KMS-11 (cell line): ENCODE measurements at regions not wholly inside any gene's neighbourhood (a gene's known extent, or its start where the extent isn't known, plus 50 kb on each side); places are given as distances from the start of the nearest gene placed in this dataset.

ENCODE experiments used
- H2AFZ ChIP-seq: fragments of 200-600 bp; sonication (generic); 2 replicates; pipeline ENCODE4 v1.6.1; 2016; ENCODE audit warnings: antibody characterized with exemption, mixed run types, low read depth
- H3K27ac ChIP-seq: fragments of 200-600 bp; sonication (generic); 2 replicates; pipeline ENCODE4 v1.6.1; 2016; ENCODE audit warnings: mild to moderate bottlenecking, mixed run types
- H3K27me3 ChIP-seq: fragments of 200-600 bp; sonication (generic); 2 replicates; pipeline ENCODE4 v1.6.1; 2017; ENCODE audit warnings: mild to moderate bottlenecking, low read depth, mixed run types, moderate library complexity; ENCODE audit not compliant: insufficient read depth
- H3K36me3 ChIP-seq: fragments of 200-600 bp; sonication (generic); 2 replicates; pipeline ENCODE4 v1.6.1; 2017; ENCODE audit warnings: mild to moderate bottlenecking, mixed run types; ENCODE audit not compliant: insufficient read depth
- H3K4me1 ChIP-seq: fragments of 200-600 bp; sonication (generic); 2 replicates; pipeline ENCODE4 v1.6.1; 2016; ENCODE audit warnings: mild to moderate bottlenecking, low read depth, mixed run types; ENCODE audit not compliant: poor library complexity, severe bottlenecking
- H3K4me2 ChIP-seq: fragments of 200-600 bp; sonication (generic); 2 replicates; pipeline ENCODE4 v1.7.0; 2016; ENCODE audit warnings: mild to moderate bottlenecking, mixed run types
- H3K4me3 ChIP-seq: fragments of 200-600 bp; sonication (generic); IDR thresholded peaks from 2 replicates; pipeline ENCODE4 v1.6.1; 2017; ENCODE audit warnings: low read depth, low read length, mixed read lengths; ENCODE audit not compliant: insufficient read depth
- H3K79me2 ChIP-seq: fragments of 200-600 bp; sonication (generic); 2 replicates; pipeline ENCODE4 v1.6.1; 2016; ENCODE audit warnings: low read depth, mixed run types; ENCODE audit not compliant: insufficient read depth
- H3K9ac ChIP-seq: fragments of 200-600 bp; sonication (generic); 2 replicates; pipeline ENCODE4 v1.6.1; 2016; ENCODE audit warnings: mild to moderate bottlenecking, mixed run types
- H4K20me1 ChIP-seq: fragments of 200-600 bp; sonication (generic); 2 replicates; pipeline ENCODE4 v1.6.1; 2016; ENCODE audit warnings: mild to moderate bottlenecking, mixed run types; ENCODE audit not compliant: insufficient read depth
- TF ChIP-seq, protein P1 (sequence below): fragments of 200-600 bp; sonication (generic); conservative IDR thresholded peaks from 2 replicates; pipeline ENCODE4 v1.6.1; 2017; ENCODE audit warnings: low read depth, mild to moderate bottlenecking, antibody characterized with exemption, low read length, moderate library complexity, mixed read lengths

DNA sequence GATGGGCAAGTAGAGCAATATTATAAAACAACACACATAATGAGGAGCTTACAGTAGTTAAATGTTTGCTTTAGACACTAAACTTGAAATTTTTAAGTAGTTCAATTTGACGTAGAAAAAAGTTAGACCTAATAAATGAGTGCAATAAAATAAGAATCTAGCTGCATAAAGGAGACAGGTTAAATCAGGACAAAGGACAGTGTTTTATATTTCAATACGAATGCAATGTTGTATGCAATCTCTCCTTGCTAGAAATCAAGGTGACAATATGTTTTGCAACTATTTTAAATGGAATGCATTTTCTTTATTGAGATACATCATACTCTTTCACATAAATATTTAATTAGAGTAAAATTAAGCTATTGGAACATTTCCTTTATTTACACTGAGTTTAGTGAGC is 267.9 kb downstream of the CASP12 start:
- Histone ChIP-seq H3K4me1 (no peaks in the 10 kb centered on the region), H3K4me2 (no peak overlapping the region), H3K27me3 (no peaks in the 10 kb centered on the region)

DNA sequence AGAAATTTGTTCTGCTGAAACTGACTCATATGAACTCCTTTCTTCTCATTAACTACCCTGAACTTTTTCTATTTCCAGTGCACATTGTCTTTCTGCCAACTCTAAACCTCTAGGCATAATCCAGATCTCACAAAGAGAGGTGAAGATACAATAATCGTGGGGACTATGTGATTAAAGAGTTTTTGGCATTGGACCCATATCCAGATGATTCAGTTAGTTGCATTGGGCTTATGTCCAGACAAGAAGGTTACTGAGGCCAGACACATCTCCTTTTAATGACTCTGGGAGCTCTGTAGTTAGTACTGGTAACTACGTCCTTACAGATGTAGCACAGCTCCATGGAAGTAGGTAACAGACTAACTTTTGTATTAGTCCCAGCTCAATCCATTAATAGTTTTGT is 273.0 kb downstream of the CASP12 start:
- no peak overlapping the region for H3K4me2 ChIP-seq
- TF ChIP-seq, protein P1, sequence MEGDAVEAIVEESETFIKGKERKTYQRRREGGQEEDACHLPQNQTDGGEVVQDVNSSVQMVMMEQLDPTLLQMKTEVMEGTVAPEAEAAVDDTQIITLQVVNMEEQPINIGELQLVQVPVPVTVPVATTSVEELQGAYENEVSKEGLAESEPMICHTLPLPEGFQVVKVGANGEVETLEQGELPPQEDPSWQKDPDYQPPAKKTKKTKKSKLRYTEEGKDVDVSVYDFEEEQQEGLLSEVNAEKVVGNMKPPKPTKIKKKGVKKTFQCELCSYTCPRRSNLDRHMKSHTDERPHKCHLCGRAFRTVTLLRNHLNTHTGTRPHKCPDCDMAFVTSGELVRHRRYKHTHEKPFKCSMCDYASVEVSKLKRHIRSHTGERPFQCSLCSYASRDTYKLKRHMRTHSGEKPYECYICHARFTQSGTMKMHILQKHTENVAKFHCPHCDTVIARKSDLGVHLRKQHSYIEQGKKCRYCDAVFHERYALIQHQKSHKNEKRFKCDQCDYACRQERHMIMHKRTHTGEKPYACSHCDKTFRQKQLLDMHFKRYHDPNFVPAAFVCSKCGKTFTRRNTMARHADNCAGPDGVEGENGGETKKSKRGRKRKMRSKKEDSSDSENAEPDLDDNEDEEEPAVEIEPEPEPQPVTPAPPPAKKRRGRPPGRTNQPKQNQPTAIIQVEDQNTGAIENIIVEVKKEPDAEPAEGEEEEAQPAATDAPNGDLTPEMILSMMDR: no peak
- H4K20me1 ChIP-seq: no peaks in the 10 kb centered on the region
- H3K27ac ChIP-seq: no peak overlapping the region
- H3K79me2 ChIP-seq: no peaks in the 10 kb centered on the region
- no peak overlapping the region for H3K9ac ChIP-seq
- no peaks in the 10 kb centered on the region for H3K36me3 ChIP-seq
- H2AFZ ChIP-seq: no peak overlapping the region
- no peak overlapping the region for H3K4me3 ChIP-seq
- H3K4me1 ChIP-seq: no peaks in the 10 kb centered on the region
- H3K27me3 ChIP-seq: no peaks in the 10 kb centered on the region

More for the DNA sequence above, 267.9 kb downstream of the CASP12 start:
- no peaks in the 10 kb centered on the region for H3K79me2 ChIP-seq
- H3K4me3 ChIP-seq: no peak overlapping the region
- no peaks in the 10 kb centered on the region for H3K36me3 ChIP-seq
- no peaks in the 10 kb centered on the region for H4K20me1 ChIP-seq
- TF ChIP-seq, protein P1: no peak
- H3K9ac ChIP-seq: no peak overlapping the region
- H3K27ac ChIP-seq: no peak overlapping the region
- H2AFZ ChIP-seq: no peak overlapping the region

DNA sequence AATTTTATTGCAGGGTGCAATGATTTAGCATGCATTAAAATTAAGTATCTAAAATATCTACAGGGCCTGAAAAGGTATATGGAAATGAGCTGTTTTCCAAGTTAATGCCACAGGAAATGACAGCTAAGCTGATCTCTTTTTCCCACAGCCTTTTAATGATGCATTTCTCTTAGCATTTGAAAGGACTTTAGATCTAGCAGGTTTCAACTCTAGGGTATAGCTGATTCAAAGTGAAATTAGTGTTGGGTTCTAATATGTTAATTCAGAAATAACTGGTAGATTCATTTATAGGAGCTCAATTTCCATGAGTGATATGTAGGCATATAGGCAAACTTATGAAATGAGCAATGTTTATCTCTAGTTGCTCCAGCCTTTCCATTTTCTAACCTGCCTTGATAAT is 274.2 kb downstream of the CASP12 start:
- Histone ChIP-seq H3K4me3 (no peak overlapping the region), H3K27ac (no peak overlapping the region), H3K79me2 (no peaks in the 10 kb centered on the region), H3K9ac (no peak overlapping the region), H3K36me3 (no peaks in the 10 kb centered on the region), H3K4me2 (no peak overlapping the region), H3K4me1 (no peaks in the 10 kb centered on the region), H3K27me3 (no peaks in the 10 kb centered on the region), H4K20me1 (no peaks in the 10 kb centered on the region), H2AFZ (no peak overlapping the region)
- TF ChIP-seq, protein P1: no peak

DNA sequence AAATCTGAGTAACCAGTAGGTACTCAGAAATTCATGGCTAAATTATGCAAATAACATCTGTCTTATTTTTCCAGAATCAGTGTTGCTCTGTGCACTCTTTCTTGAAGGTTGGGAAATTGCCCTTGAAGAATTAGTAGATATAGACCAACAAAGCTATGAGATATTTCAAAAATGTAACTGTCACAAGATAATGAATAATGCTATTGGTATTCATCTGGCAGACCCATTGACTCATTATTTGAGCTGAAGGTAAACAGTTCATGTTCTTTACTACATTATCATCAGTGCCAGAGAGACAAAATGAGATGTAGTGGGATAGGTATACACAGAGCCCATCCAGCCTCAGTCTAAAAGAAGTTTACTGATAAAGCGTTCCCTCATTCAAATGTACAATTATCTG is 274.7 kb downstream of the CASP12 start:
- Histone ChIP-seq H3K4me1 (no peaks in the 10 kb centered on the region), H3K27ac (no peak overlapping the region), H3K79me2 (no peaks in the 10 kb centered on the region), H3K27me3 (no peaks in the 10 kb centered on the region), H2AFZ (no peak overlapping the region), H4K20me1 (no peaks in the 10 kb centered on the region), H3K36me3 (no peaks in the 10 kb centered on the region), H3K4me3 (no peak overlapping the region), H3K4me2 (no peak overlapping the region), H3K9ac (no peak overlapping the region)
- TF ChIP-seq, protein P1: no peak
